ENCODE measurements at regions not wholly inside any gene's neighbourhood (a gene's known extent, or its start where the extent isn't known, plus 50 kb on each side); places are given as distances from the start of the nearest gene placed in this dataset.
"Not testable (repeated sequence)": the region's sequence is repeated elsewhere in the genome, so short reads cannot be mapped to it uniquely, and the experiment has no call there.

DNA sequence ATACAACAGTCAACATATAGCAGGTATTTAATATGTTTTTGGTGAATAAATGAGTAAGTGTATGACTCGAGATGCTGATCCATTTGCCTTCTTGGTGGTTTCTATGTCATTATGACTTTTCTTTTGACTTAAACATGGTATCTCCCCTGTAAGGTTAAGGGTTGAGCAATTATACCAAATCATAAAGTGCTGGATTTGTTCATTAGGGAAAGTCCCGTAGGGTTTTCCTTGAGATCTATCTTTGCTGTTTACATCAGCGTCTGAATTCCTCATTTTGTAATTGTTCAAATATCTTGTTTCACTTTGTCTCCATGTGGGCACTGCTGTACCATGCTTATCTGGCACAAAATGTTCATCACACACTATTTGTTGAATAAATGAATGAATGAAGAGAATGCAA, 562.6 kb downstream of the EDEM1 start:
- no peak for DNase-seq (ENCODE audit: low read depth, low spot score)

DNA sequence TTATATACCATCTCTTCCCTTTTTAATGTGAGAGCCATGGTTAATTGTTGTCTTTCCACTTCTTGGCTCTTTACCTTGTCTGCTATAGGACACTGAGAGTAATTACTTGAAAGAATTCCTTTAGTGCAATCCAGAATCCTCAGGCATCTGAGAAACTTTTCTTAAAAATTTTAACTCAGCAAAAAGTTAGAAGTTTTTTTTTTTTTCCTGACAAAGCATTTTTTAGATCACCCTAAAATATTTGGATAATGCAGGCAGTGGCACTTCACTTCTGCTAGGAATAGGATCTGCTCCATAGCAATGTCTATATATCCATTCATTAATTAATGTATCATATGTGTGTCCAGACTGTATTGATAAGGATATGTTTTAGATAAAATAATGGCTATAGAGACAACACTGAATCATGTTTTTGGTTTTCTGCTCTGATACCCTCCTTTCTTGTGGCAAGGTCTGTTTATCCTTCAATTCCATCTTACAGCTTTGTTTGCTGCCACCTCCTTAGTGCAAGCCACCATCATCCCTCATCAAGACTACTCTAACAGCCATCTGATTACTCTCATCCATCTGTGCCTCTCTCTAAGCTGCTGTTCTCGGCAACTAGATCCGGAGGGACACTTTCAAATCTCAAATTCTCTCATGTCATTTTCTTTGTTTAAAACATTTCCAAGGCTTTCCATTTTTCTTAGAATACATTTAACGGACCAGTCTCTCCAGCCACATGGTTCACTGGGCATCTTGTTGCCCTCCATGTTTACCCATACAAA, 563.5 kb downstream of the EDEM1 start:
- DNase-seq (ENCODE audit: low read depth, low spot score) = no peak

DNA sequence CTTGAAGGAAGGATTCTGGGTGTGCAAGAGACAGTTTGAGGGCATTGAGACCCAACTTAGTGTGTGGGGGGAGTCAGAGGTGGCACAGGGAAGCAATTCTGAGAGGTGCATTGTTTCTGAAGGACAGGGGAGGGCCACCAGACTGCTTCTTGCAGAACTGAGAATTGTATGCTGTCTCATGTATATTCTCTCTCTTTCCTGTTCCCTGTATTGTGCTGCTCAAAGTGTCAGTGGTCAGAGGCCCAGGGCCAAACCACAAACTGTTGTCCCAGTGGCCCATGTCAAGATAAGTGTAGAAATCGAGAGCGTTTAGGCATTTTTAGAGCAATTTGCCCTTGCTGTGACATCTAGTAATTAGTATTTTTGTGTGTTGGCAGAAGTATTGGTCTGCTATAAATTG, 567.1 kb downstream of the EDEM1 start:
- DNase-seq (ENCODE audit: low read depth, low spot score) = no peak

DNA sequence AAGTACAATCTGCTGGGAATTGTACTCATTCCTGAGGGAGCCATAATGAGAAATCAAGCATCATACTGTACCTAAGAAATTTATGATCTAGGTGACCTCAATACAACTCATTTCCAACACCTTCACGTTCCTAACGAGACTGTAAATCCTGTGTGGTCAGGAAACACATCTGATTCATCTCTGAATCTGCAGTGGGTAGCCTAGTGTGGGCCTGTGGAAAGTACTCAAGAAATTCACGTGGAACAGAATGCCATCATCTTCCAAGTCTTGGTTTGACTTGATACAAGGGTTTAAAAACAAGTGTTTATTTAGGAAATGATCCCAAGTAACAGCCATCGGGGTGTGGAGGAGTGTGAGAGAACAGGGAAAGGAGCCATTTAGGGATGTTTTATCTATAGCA, 568.9 kb downstream of the EDEM1 start:
- no peak for DNase-seq (ENCODE audit: low read depth, low spot score)

DNA sequence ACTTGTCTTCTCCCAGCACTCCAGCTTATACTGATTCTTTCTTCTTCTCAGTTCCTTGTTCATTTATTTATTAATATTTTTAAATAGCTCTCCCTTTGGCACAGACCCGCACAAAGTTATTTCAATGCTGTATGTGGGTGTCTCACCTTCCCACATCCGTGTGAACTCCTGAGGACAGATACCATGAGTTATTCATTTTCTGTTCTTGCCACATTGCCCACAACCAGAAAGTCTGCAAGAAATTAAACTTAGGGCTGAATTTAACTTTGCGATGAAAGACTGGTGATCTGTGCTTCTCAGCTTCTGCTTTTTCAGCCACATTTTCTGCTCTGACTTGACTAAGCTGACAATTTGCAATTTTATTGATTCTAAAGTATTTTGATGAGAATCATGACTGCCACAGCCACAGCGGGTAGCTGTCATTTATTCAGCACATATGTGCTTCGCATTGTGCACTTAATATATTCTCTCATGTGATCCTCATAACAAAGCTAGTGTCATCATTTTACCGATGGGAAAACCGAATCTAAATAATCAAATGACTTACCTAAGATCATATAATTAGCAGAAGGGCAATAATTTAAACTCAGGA, 569.8 kb downstream of the EDEM1 start:
- DNase-seq (ENCODE audit: low read depth, low spot score) = no peak

DNA sequence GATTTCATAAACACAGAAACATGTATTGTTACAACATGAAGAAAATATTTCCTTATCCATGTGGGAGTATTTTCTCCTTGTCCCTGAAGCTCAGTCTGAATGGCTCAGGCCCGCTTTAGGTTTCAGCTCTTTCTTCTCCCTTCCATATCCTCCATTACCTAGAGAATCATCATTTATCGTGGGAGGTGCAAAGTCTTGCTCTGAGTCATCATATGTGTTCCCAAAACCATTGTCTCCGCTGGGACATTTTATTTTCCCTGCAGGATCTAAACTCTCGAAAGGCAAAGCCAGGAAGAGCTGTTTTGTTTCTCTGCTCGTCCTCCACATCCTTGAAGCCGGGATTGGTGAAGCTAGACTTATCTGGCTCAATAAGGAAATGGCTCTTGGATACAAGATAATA, 571.2 kb downstream of the EDEM1 start:
- DNase-seq (ENCODE audit: low read depth, low spot score) = no peak

DNA sequence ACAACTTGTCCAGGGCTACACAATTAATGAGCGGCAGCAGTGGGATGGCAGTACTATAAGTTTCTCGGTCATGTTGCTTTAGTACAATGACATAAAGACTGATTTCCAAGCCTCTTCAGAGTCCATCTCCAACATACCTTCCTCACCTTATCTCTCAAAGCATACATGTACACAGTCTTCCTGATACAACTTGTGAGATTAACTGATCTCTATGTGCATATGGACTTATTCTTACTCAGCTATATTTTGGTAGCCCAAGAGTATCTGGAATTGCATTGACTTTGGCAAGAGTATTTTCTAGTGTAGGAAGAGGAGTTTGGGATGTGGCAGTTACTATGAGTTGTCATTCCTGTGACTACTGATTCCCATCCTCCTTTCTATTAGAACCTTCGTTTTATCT, 575.0 kb downstream of the EDEM1 start:
- no peak for DNase-seq (ENCODE audit: low read depth, low spot score)

DNA sequence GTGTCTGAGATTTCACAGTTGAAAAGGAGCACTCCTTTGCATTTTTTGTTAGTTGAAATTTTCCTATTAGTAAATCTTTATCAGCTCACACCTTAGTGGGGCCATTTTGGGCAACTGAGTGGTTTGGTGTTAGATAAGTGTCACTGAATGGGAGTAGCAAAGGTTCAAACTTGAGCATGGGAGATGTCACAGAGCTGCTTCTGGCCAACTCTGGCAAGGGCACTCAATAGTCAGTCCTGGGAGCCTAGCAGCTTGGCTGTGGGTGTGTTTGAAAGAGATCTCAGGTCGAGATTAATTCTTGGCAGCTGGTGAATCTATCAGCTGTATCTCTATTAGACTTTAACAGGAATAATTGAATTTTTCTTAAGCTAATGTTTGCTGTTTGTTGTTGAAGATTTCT, 579.3 kb downstream of the EDEM1 start:
- DNase-seq (ENCODE audit: low read depth, low spot score) = no peak

DNA sequence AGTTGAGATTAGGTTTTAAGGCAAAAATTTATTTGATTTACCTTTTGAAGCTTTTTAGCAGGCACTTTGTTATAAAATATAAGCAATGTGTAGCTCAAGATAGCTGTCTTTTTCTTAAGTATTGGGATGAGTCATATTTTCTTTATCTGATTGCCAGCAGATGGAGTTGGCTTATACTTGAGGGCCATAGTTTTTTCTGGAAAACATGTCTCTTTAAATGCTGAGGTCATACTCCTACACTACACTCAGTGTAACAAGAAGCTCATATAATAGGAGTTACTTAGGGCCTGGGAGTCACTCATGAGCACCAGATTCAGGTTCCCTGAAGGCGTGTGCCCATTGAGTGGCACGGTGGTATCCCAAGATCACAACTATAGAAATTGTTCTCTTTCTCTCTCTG, 579.8 kb downstream of the EDEM1 start:
- DNase-seq (ENCODE audit: low read depth, low spot score) = no peak

DNA sequence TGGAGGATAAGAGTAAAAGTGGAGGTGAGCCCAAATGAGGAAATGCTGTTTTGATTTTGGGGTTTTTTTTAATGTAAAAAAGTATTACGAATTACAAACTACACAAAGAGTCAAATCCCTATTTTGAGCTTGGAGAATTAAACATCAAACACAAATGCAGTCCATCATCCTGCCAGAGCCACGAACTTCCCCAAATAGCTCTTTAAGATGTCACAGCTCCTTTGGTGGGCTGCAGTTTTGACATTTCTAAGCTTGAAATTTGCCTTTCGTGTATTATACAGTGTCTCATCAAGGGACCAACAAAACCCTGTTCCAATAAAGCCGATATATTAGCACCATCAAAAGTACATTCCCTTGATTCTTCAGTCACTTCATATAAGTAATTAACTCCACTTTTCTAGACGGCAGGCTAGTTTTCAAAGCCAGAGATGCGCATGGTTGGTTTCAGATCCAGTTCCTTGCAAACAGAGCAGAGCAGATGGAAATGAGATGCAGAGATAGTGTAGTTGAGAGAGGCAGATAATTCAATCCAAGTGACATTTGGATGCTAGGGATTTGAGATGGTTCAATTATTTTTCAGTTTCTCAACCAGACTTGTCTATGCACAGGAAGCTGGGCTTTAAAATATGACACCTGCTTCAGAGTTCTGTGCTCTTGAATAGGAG, 580.9 kb downstream of the EDEM1 start:
- no peak for DNase-seq (ENCODE audit: low read depth, low spot score)

DNA sequence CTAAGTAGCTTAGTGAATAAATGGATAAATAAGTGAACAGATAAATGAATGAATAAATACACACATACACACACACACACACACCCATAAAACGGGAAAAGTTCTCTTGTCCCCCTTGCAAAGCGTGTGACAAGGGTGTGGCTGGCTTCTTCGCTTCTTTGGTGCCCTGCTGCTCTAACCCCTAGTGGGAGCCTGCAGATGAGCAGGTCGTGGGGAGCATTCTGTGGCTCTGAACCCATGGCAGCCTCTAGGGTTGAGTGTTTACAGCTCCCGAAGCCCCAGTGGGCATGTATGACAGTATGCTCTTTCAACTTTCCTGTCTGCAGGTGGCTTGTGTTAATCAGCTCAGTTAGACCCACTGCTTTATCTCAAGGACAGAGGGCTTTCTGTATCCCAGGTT, 582.3 kb downstream of the EDEM1 start:
- no peak for DNase-seq (ENCODE audit: low read depth, low spot score)

DNA sequence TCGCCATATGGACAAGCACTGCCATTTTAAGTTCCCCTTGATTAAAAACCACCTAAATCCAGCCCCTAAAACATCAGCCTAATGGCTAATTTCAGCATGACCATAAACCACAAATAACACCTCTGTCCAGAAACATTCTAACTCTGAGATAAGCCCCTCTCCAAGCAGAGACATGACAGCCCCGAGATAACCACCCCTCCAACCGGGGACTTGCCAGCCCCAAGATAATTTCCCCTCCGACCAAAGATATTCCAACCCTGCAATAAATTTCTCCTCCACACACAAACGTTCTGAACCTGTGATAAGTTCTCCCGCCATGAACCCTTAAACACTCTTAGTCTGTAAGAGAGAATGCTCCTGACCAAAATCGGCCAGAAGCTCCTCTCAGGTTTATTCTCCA, 586.8 kb downstream of the EDEM1 start:
- DNase-seq (ENCODE audit: low read depth, low spot score) = no peak

DNA sequence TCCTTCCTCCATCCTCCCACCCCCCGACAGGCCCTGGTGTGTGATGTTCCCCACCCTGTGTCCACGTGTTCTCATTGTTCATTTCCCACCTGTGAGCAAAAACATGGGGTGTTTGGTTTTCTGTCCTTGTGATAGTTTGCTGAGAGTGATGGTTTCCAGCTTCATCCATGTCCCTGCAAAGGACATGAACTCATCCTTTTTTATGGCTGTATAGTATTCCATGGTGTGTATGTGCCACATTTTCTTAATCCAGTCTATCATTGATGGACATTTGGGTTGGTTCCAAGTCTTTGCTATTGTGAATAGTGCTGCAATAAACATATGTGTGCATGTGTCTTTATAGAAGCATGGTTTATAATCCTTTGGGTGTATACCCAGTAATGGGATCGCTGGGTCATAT, 587.6 kb downstream of the EDEM1 start:
- DNase-seq (ENCODE audit: low read depth, low spot score) = not testable (repeated sequence)

DNA sequence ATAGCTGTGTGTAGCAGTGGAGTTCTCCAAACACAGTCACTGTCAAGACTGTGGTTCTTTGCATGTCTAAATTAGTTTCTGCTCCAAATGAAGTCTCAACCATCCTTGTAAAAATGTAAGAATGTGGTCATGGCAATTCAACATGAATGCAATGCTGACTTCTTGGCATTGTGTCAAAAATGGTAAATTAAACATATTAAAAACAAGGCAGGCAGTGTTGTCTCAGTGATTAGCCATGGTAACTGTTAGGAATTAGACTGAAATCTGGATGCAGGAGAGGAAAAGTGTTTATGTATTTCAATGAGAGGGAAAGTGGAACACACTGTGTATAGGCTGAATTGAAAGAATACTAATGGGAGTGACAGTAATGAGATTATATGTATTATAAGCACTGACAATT, 597.2 kb downstream of the EDEM1 start:
- no peak for DNase-seq (ENCODE audit: low read depth, low spot score)

DNA sequence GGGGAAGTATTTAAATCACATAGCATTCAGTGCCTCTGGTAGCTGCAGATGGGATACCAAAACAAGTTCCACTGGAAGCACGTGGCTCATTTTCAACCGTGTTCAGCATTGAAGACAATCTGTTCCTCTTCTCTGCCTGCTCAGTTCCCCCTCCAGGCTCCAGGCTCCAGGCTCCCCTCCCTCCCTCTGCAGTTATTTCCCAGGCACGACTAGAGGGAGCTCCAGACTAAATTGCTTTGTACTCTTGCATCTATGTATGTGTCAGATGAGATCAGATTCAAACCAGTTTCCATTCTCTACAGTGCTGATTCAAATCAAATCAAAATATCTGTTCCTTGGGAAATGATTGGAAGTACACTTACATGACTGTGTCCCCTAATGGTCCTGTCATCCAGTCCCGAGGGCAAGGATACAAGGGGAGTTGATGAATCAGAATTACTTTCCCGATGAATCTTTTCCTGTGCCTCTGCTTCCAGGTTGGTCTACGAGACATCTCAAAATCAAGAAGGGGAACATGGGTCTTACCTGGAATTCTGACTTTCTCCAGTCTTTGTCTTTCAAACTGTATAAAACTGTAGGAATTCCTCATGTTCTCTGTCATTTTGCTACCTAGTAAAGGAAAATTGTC, 600.5 kb downstream of the EDEM1 start:
- DNase-seq (ENCODE audit: low read depth, low spot score) = no peak

DNA sequence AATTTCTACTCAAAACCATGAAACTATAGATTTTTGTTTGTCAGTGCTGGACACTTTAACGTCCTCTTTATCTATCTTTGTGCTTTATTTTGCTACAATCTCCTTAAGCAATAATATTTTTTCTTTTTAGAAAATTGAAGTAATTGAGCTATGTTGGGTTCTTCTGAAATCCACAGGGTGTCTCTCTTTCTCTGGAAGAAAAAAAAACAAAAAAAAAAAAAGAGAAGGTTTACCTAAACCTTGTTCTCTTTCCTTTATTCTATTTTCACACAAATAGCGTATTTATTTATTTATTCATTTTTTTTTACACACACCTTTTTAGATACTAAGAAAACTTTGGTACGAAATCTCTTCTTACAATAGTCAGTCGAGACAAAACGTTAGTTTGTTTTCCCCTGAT, 601.0 kb downstream of the EDEM1 start:
- no peak for DNase-seq (ENCODE audit: low read depth, low spot score)

DNA sequence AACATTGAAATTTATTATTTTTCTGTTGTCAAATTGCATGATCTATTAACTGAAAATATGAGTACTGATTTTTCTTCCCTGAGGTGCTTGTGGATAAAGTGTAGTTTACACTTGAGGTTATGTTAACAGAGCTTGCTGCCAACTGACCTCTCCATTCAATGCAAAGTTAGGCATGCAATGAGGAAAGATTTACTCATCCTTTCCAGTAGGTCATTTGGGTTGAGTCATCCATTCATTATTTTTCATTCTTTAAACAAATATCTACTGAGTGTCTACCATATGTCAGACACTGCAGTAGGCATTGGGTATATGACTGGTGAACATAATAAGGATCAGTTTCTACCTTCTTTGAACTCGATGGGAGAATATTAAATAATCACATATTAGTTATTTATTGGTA, 604.1 kb downstream of the EDEM1 start:
- no peak for DNase-seq (ENCODE audit: low read depth, low spot score)

DNA sequence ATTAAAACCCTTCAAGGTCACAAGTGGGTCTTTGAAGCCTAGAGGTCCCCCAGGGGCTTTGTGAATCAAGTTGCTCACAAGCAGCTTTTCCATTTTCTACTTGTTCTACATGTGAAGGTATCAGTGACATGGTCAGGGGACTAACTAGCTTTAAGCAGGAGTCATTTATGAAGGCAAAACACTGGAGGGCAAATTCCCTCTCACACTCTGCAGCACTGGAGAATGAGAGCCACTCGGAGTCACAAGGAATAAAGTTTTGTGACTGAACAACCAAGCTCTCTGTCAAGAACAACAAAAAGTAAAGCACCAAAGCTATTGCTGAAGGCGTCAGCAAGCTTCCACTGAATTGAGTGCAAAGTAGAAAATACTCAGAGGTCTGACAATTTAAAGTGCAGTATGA, 609.0 kb downstream of the EDEM1 start:
- no peak for DNase-seq (ENCODE audit: low read depth, low spot score)

DNA sequence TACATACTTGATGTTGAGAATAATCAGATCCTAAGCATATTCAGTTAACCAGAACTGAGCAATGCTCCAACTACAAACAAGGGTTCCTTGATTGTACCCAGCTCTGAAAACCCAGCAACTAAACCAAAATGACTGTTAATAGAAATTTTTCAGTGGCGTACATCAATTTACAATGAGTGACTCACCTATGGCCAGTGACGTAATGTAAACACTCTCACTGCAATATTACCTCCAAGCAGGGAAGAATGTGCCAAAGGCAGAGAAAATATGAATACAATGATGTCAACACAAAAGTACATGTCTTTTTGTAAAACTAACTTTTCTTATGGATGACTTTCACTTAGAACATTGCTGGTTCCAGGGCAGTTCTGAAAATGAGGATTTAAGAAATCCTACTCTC, 611.3 kb downstream of the EDEM1 start:
- no peak for DNase-seq (ENCODE audit: low read depth, low spot score)

DNA sequence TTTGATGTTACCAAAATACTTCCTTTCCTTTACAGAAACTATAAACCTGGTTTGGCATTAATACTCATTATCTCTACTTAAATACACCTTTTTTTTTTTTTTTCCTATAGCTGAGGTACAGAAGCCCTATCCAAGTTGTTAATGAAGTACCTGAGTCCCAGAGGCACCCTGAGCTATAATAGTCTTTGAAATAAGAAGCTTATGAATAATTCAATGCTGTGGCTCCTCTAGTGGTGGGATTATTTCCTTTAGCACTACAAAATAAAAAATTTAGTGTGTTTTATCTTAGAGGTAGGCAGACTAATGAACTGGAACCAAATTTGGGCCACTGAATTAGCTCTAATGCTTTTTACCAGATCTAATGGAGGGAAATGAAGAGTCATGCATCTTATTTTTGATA, 611.9 kb downstream of the EDEM1 start:
- no peak for DNase-seq (ENCODE audit: low read depth, low spot score)

DNA sequence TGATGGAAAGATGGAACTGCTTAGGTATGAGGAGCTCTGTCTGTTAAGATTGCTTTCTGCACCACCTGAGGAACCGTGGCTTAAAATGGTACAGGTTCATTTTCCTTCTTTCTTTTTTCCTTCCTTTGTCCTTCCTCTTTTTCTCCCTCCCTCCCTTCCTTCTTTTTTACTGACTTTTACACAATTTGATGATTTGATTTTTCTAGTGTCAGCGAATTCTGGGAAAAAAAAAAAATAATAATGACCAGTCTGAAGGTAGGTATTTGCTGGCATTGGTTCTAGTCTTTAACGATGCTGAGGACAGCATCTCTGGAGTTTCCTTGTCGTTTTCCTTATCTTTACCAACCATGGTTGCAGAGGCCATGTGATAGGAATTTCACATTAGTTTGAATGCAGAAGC, 613.5 kb downstream of the EDEM1 start:
- no peak for DNase-seq (ENCODE audit: low read depth, low spot score)

DNA sequence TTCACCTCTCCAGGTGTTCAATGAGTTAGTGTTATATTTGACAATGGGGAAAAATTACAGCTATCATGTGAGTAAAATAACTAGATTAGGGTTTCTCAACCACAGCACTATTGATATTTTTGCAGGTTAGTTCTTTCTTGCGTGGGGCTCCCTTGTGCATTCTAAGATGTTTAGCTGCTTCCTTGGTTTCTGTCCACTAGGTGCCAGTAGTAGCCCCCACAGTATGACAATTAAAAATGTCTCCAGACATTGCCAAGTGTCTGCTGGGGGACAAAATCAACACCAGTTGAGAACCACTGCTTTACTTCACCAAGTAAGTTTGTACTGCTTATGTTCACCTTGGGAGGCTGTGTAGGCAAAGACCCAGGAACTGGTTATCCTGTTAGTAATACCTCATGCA, 618.7 kb downstream of the EDEM1 start:
- DNase-seq (ENCODE audit: low read depth, low spot score) = no peak

Data from activated CD4-positive, CD25-positive, alpha-beta regulatory T cell treated with anti-CD3 and anti-CD28 coated beads, Interleukin-2, amount 50 U/mL, for 16 hours (primary cell).